ENCODE measurements at regions not wholly inside any gene's neighbourhood (a gene's known extent, or its start where the extent isn't known, plus 50 kb on each side); places are given as distances from the start of the nearest gene placed in this dataset.

DNA sequence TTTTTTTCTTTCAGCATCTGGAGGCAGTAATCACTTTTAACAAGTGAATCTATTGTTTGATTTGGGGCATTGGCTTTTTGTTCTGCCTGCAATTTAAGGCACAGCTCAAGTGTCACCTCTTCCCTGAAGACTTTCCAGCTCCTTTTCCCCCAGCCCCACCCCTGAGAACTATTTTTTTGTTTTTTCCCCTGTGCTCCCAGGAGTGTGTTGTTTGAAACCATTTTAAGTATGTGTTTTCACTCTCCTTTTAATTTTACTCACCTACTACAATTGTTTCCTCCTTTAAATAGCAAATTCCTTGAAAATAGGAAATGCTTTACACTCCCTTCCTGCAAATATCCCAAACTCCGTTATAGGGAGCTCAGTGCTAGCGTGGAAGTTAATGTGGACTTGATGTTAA lies 286.7 kb upstream of the PROK2 start:
- no peaks in the 10 kb centered on the region for H3K4me1 ChIP-seq
- 80% methylated on average over 2 of the region's 2 CpGs for WGBS (ENCODE audit: insufficient coverage, low coverage, low lambda C conversion rate, missing lambda C conversion rate)
- no peaks in the 10 kb centered on the region for H3K9me3 ChIP-seq
- no peak overlapping the region for H3K27ac ChIP-seq
- intact Hi-C loops (cut with DNase I) = no loop called here
- no peak for TF ChIP-seq POLR2A (IDR thresholded peaks at IDR 0.05)
- TF ChIP-seq, protein P1, sequence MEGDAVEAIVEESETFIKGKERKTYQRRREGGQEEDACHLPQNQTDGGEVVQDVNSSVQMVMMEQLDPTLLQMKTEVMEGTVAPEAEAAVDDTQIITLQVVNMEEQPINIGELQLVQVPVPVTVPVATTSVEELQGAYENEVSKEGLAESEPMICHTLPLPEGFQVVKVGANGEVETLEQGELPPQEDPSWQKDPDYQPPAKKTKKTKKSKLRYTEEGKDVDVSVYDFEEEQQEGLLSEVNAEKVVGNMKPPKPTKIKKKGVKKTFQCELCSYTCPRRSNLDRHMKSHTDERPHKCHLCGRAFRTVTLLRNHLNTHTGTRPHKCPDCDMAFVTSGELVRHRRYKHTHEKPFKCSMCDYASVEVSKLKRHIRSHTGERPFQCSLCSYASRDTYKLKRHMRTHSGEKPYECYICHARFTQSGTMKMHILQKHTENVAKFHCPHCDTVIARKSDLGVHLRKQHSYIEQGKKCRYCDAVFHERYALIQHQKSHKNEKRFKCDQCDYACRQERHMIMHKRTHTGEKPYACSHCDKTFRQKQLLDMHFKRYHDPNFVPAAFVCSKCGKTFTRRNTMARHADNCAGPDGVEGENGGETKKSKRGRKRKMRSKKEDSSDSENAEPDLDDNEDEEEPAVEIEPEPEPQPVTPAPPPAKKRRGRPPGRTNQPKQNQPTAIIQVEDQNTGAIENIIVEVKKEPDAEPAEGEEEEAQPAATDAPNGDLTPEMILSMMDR (IDR thresholded peaks at IDR 0.05) = no peak
- ATAC-seq (no peak), DNase-seq (no peak)
- H3K4me3 ChIP-seq = no peak overlapping the region
- H3K36me3 ChIP-seq = no peaks in the 10 kb centered on the region
- H3K27me3 ChIP-seq = no peaks in the 10 kb centered on the region

GRCh38 chr3:72070005-72070404 lies 285.1 kb upstream of the PROK2 start:
- no peaks in the 10 kb centered on the region for H3K36me3 ChIP-seq
- H3K4me1 ChIP-seq = no peaks in the 10 kb centered on the region
- H3K27me3 ChIP-seq = no peaks in the 10 kb centered on the region
- no peaks in the 10 kb centered on the region for H3K9me3 ChIP-seq
- no peak overlapping the region for H3K4me3 ChIP-seq
- no peak for DNase-seq
- no peak for TF ChIP-seq POLR2A (IDR thresholded peaks at IDR 0.05)
- TF ChIP-seq, protein P1 (IDR thresholded peaks at IDR 0.05) = no peak
- ATAC-seq = no peak
- intact Hi-C loops (cut with DNase I) = no loop called here
- H3K27ac ChIP-seq = no peak overlapping the region
- 90% methylated on average over 6 of the region's 6 CpGs for WGBS (ENCODE audit: insufficient coverage, low coverage, low lambda C conversion rate, missing lambda C conversion rate)

GRCh38 chr3:72069543-72069942 lies 284.6 kb upstream of the PROK2 start:
- Histone ChIP-seq H3K9me3 (no peaks in the 10 kb centered on the region), H3K36me3 (no peaks in the 10 kb centered on the region), H3K27me3 (no peaks in the 10 kb centered on the region), H3K4me3 (no peak overlapping the region), H3K27ac (no peak overlapping the region), H3K4me1 (no peaks in the 10 kb centered on the region)
- no peak for DNase-seq
- intact Hi-C loops (cut with DNase I) = no loop called here
- ATAC-seq = no peak
- TF ChIP-seq, protein P1 (IDR thresholded peaks at IDR 0.05) = no peak
- no peak for TF ChIP-seq POLR2A (IDR thresholded peaks at IDR 0.05)

- Histone ChIP-seq H3K27me3 (no peaks in the 10 kb centered on the region), H3K9me3 (no peaks in the 10 kb centered on the region), H3K36me3 (no peaks in the 10 kb centered on the region), H3K4me1 (no peaks in the 10 kb centered on the region), H3K27ac (no peak overlapping the region), H3K4me3 (no peak overlapping the region)
- no peak for DNase-seq
- ATAC-seq = no peak
- WGBS (ENCODE audit: insufficient coverage, low coverage, low lambda C conversion rate, missing lambda C conversion rate) = 89% methylated on average over 1 of the region's 1 CpG
- intact Hi-C loops (cut with DNase I) = no loop called here
- no peak for TF ChIP-seq POLR2A (IDR thresholded peaks at IDR 0.05)
- TF ChIP-seq, protein P1 (IDR thresholded peaks at IDR 0.05) = no peak
These were observed 283.7 kb upstream of the PROK2 start for GRCh38 chr3:72068621-72069020.

GRCh38 chr3:72067721-72068120 lies 282.8 kb upstream of the PROK2 start:
- 60% methylated on average over 1 of the region's 1 CpG for WGBS (ENCODE audit: insufficient coverage, low coverage, low lambda C conversion rate, missing lambda C conversion rate)
- no peak for DNase-seq
- no peaks in the 10 kb centered on the region for H3K27me3 ChIP-seq

More at GRCh38 chr3:72067721-72068120, 282.8 kb upstream of the PROK2 start:
- no peaks in the 10 kb centered on the region for H3K4me1 ChIP-seq
- H3K27ac ChIP-seq = no peak overlapping the region
- intact Hi-C loops (cut with DNase I) = no loop called here
- no peak overlapping the region for H3K4me3 ChIP-seq
- TF ChIP-seq, protein P1 (IDR thresholded peaks at IDR 0.05) = no peak
- TF ChIP-seq POLR2A (IDR thresholded peaks at IDR 0.05) = no peak
- H3K9me3 ChIP-seq = no peaks in the 10 kb centered on the region
- ATAC-seq = no peak
- H3K36me3 ChIP-seq = no peaks in the 10 kb centered on the region

Data from right lobe of liver (tissue), 6 donors.